ENCODE measurements at regions not wholly inside any gene's neighbourhood (a gene's known extent, or its start where the extent isn't known, plus 50 kb on each side); places are given as distances from the start of the nearest gene placed in this dataset.

- intact Hi-C loops (cut with micrococcal nuclease) = no loop called here
Observed at GRCh38 chr11:79845002-79845709, 404.3 kb upstream of the TENM4 start.

DNA sequence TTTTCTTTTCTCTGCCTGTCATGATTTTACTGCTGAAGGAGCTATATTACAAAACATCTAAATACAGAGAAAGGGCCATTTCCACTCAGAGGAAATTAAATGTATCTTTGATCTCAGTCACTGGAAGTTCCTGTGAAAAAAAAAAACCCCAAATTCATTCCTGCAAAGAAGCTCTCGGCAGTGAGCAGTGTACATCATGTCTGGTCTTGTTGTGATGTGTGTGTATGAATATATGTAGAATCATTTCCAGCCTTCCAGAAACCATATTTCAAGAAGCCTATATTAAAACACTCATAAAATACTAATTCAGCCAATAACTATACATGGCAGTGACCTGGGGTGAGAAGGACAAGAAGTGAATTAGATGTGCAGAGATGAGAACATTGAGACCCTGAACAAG, 393.2 kb upstream of the TENM4 start:
- intact Hi-C loops (cut with micrococcal nuclease) = no loop called here

DNA sequence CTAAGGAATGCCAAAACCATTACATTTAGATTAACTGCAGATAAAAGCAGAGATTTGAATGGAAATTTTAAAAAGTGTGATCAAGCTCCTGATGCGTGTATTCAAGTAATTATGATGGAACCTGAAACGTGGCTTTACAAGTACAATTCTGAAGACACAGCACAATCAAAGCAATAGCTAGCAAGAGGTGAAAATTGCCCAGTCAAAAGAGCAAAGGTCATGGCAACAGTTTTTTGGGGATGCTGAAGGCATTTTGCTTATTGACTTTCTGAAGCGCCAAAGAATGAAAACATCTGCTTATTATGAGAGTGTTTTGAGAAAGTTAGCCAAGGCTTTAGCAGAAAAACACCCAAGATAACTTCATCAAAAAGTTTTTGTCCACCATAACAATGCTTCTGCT, 389.6 kb upstream of the TENM4 start:
- intact Hi-C loops (cut with micrococcal nuclease) = no loop called here

DNA sequence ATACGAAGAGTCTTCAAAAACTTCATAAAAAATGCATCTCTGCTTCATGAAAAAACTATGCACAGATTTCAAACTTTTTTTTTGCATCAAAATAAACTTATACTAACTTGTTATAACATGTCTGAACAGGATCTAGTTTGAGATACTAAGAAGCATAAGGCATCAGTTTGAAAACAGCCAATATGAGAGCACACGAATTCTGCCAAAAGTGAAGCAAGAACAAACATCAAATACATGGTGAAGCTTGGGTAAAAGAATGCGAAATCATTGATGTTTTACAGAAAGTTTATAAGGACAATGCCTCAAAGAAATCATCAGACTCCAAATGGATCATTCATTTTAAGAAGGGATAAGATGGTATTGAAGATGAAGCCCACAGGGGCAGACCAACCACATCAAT, 389.1 kb upstream of the TENM4 start:
- intact Hi-C loops (cut with micrococcal nuclease) = no loop called here

DNA sequence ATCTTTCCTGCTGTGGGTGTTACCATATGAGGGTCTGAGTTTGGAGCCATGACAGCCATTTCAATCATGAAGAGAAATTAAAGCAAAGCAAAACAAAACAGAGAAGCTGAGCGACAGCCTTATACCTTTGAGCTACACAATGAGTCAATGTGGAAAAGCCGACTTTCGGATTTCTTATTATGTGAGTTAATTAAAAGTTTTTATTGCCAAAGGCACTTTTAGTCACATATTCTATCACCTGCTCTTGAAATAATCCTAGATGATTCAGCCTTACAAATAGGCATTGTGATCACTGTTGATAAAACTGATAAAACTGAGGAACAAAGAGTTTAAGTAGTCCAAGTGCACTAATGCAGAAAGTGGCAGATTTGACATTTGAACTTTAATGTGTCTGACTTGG, 381.9 kb upstream of the TENM4 start:
- intact Hi-C loops (cut with micrococcal nuclease) = no loop called here

DNA sequence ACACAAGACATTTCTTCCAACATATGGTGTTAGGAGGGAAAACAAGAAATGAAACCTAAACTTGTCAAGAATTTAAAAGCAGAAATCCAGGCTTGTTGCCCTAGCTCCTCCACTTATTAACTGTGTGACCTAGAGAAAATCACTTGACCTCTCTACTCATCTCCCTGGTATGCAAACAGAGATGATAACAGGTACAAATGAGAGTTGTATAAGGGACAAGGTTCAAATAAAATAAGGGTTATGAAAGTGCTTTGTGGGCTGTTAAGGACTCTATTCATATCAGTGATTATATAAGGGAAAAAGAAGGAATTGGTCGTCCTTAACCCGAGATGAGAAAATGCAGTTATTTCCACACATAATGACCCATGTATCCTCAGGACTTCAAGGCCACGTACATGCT, 372.7 kb upstream of the TENM4 start:
- intact Hi-C loops (cut with micrococcal nuclease) = no loop called here

- intact Hi-C loops (cut with micrococcal nuclease) = no loop called here
Observed at GRCh38 chr11:79809487-79809886, 368.7 kb upstream of the TENM4 start.

GRCh38 chr11:79807506-79807905, 366.7 kb upstream of the TENM4 start:
- intact Hi-C loops (cut with micrococcal nuclease) = no loop called here

DNA sequence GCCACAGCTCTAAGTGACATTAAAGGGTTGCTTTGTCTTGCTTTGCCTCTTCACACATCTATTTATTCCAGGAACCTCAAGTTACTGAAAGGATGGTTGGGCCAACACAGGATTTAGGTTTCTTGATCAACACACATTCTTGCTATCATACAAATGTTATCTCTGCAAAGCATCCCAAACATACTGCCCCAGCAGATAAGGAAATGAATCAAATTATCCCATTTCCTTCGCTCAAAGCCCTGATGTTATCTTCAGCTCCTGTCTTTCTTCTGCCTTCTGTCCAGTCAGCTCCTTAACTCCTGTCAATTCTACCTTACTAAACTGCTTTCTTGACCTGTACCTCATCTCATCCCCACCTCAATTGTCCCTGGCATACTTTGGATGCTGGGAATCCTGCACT, 355.9 kb upstream of the TENM4 start:
- intact Hi-C loops (cut with micrococcal nuclease) = no loop called here

- intact Hi-C loops (cut with micrococcal nuclease) = no loop called here
Observed at GRCh38 chr11:79794484-79795393, 353.9 kb upstream of the TENM4 start.

DNA sequence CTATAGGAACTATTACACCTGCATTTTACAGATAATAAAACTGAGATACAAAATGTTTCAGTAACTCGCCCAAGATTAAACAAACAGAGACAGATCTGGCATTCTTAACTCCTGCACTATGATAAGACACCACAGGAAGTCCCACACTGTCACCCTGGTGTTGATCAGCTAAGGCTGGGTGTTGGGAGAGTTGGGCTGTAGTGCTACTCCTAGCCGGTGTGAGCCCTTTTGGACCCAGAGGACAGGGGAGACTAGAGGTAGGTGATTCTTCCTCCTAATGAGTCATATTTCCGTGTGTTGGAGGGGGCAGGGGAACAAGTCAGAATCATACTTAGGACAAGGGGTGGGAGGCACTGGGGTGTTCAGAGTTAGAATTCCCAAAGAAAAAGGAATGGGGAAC, 353.2 kb upstream of the TENM4 start:
- intact Hi-C loops (cut with micrococcal nuclease) = no loop called here

- intact Hi-C loops (cut with micrococcal nuclease) = no loop called here
Observed at GRCh38 chr11:79786961-79787360, 346.1 kb upstream of the TENM4 start.

DNA sequence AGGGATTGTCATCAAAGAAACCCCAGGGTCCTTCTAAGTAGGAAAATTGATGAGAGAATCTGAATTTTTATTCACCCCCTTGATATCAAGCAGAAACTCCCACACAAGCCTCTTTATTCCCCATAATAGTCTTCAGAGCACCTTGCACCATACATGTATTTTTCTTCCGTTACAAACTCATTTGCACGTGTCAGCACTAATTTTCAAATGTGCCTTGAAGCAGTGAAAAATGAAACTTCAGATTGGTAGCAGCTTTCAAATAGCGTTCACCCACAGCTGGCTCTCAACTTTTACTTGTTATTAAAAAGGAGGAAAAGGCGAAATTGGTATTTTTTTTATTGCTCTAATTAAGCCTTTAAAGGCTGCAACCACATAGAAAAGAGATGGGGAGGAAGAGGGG, 343.0 kb upstream of the TENM4 start:
- intact Hi-C loops (cut with micrococcal nuclease) = no loop called here

GRCh38 chr11:79768343-79768742, 327.5 kb upstream of the TENM4 start:
- intact Hi-C loops (cut with micrococcal nuclease) = no loop called here

- intact Hi-C loops (cut with micrococcal nuclease) = no loop called here
Observed at GRCh38 chr11:79762279-79762921, 321.6 kb upstream of the TENM4 start.

DNA sequence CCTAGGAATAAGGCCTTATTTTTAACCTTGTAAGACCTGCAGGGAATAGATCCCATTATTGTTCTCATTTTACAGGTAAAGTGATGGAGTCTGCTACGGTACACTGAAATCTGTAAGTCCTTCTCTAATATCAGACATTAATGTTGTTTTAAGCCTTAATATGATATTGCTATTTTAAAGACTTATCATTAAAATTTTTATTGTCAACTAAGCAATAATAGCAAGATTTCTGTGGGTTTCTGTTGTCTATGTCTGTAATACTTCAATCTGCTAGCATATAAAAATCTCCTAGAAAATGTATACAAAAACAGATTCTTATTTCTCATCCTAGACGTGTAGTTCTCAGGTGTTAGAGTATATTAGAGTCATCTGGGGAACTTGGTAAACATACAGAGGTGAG, 317.5 kb upstream of the TENM4 start:
- intact Hi-C loops (cut with micrococcal nuclease) = no loop called here

DNA sequence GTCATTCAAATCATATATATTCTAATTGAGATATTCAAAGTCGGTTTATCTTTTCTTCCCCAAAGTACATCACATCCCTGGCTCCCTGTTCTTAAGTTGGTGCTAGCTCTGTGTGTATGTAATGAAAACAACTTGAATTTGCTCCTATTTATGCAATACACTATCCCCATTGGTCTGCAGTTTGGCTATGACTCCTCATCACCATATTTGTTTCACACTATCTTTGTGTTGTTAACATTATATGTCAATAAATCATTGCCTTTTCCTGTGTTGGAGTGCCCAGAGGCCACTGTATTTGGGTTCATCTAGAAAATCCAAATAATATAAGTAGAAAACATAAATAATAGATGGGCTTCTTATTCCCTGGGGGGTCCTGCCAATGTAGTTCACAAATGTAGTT, 306.6 kb upstream of the TENM4 start:
- intact Hi-C loops (cut with micrococcal nuclease) = no loop called here

- intact Hi-C loops (cut with micrococcal nuclease) = no loop called here
Observed at GRCh38 chr11:79744941-79745340, 304.1 kb upstream of the TENM4 start.

GRCh38 chr11:79742176-79742575, 301.3 kb upstream of the TENM4 start:
- intact Hi-C loops (cut with micrococcal nuclease) = no loop called here

GRCh38 chr11:79739591-79739990, 298.8 kb upstream of the TENM4 start:
- intact Hi-C loops (cut with micrococcal nuclease) = no loop called here

DNA sequence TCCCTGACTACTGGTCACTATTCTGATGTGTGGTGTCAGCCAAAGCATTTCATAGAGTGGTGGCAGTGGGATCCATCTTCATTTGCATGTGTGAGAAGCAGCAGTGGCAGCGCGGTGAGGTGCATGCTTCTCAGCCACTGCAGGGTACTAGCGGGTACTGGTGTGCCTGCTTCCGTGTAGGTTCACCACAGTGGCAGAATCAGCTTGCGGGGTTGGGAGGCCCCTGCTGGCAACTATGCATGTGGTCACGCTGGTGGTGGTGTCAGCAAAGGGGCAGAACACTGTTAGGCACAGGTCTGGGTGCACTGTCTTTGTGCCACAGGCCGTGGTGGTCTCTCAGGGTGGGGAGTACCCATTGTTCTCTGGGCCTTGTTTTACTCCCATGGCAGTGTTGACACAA, 286.4 kb upstream of the TENM4 start:
- intact Hi-C loops (cut with micrococcal nuclease) = no loop called here

DNA sequence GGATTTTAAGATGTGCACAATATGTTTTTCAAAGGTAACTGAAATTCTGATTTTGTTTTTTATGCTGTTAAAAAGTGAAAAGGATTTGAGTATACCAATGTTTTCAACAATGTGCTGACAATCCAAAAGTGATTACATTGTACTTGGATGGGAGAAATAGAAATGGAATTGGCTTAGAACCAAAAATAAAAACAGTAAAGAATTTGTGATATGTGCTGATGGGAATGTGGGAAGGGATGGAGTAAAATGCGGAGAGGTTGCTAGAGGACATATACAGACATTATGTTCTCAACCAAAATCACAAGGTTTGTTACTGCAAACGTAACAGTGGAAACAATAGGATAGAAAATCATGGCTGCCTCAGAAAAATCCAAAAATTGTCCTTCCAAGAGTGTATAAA, 279.3 kb upstream of the TENM4 start:
- intact Hi-C loops (cut with micrococcal nuclease) = no loop called here
